KMS-11 (cell line): ENCODE measurements at regions not wholly inside any gene's neighbourhood (a gene's known extent, or its start where the extent isn't known, plus 50 kb on each side); places are given as distances from the start of the nearest gene placed in this dataset.
A peak's percentile ranks its signal among the peaks of the same experiment; 100 is the strongest.

ENCODE experiments used
- H2AFZ ChIP-seq: fragments of 200-600 bp; sonication (generic); 2 replicates; pipeline ENCODE4 v1.6.1; 2016; ENCODE audit warnings: antibody characterized with exemption, mixed run types, low read depth
- H3K27ac ChIP-seq: fragments of 200-600 bp; sonication (generic); 2 replicates; pipeline ENCODE4 v1.6.1; 2016; ENCODE audit warnings: mild to moderate bottlenecking, mixed run types
- H3K27me3 ChIP-seq: fragments of 200-600 bp; sonication (generic); 2 replicates; pipeline ENCODE4 v1.6.1; 2017; ENCODE audit warnings: mild to moderate bottlenecking, low read depth, mixed run types, moderate library complexity; ENCODE audit not compliant: insufficient read depth
- H3K36me3 ChIP-seq: fragments of 200-600 bp; sonication (generic); 2 replicates; pipeline ENCODE4 v1.6.1; 2017; ENCODE audit warnings: mild to moderate bottlenecking, mixed run types; ENCODE audit not compliant: insufficient read depth
- H3K4me1 ChIP-seq: fragments of 200-600 bp; sonication (generic); 2 replicates; pipeline ENCODE4 v1.6.1; 2016; ENCODE audit warnings: mild to moderate bottlenecking, low read depth, mixed run types; ENCODE audit not compliant: poor library complexity, severe bottlenecking
- H3K4me2 ChIP-seq: fragments of 200-600 bp; sonication (generic); 2 replicates; pipeline ENCODE4 v1.7.0; 2016; ENCODE audit warnings: mild to moderate bottlenecking, mixed run types
- H3K4me3 ChIP-seq: fragments of 200-600 bp; sonication (generic); IDR thresholded peaks from 2 replicates; pipeline ENCODE4 v1.6.1; 2017; ENCODE audit warnings: low read depth, low read length, mixed read lengths; ENCODE audit not compliant: insufficient read depth
- H3K79me2 ChIP-seq: fragments of 200-600 bp; sonication (generic); 2 replicates; pipeline ENCODE4 v1.6.1; 2016; ENCODE audit warnings: low read depth, mixed run types; ENCODE audit not compliant: insufficient read depth
- H3K9ac ChIP-seq: fragments of 200-600 bp; sonication (generic); 2 replicates; pipeline ENCODE4 v1.6.1; 2016; ENCODE audit warnings: mild to moderate bottlenecking, mixed run types
- H4K20me1 ChIP-seq: fragments of 200-600 bp; sonication (generic); 2 replicates; pipeline ENCODE4 v1.6.1; 2016; ENCODE audit warnings: mild to moderate bottlenecking, mixed run types; ENCODE audit not compliant: insufficient read depth
- TF ChIP-seq, protein P1 (sequence below): fragments of 200-600 bp; sonication (generic); conservative IDR thresholded peaks from 2 replicates; pipeline ENCODE4 v1.6.1; 2017; ENCODE audit warnings: low read depth, mild to moderate bottlenecking, antibody characterized with exemption, low read length, moderate library complexity, mixed read lengths

DNA sequence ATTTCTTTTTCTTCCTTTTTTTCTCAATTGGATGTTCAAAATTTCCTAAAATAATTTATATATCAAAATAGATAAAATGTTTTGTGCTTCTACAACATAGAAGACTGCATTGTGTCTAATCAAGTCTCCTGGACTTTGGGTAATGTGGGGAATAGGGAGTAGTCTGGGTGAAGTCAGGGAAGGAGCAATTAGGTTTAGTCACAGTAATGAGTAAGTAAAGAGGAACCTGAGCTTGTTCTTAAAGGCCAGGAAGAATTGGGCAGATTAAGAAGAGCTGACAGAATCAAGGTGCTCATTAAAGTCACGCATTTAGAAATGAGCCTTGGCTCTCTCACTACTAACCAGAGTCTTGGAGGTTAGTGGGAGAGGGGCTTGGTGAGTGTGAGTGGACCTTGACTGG lies 233.3 kb upstream of the SSTR1 start:
- Histone ChIP-seq H3K27ac (no peak overlapping the region), H2AFZ (no peak overlapping the region), H3K79me2 (no peaks in the 10 kb centered on the region), H3K36me3 (no peaks in the 10 kb centered on the region), H3K27me3 (no peaks in the 10 kb centered on the region), H3K4me1 (peaks cover 6% of the 10 kb centered on the region), H3K9ac (no peak overlapping the region), H4K20me1 (no peaks in the 10 kb centered on the region), H3K4me3 (no peak overlapping the region), H3K4me2 (no peak overlapping the region)
- TF ChIP-seq, protein P1, sequence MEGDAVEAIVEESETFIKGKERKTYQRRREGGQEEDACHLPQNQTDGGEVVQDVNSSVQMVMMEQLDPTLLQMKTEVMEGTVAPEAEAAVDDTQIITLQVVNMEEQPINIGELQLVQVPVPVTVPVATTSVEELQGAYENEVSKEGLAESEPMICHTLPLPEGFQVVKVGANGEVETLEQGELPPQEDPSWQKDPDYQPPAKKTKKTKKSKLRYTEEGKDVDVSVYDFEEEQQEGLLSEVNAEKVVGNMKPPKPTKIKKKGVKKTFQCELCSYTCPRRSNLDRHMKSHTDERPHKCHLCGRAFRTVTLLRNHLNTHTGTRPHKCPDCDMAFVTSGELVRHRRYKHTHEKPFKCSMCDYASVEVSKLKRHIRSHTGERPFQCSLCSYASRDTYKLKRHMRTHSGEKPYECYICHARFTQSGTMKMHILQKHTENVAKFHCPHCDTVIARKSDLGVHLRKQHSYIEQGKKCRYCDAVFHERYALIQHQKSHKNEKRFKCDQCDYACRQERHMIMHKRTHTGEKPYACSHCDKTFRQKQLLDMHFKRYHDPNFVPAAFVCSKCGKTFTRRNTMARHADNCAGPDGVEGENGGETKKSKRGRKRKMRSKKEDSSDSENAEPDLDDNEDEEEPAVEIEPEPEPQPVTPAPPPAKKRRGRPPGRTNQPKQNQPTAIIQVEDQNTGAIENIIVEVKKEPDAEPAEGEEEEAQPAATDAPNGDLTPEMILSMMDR: no peak

- Histone ChIP-seq H4K20me1 (no peaks in the 10 kb centered on the region), H3K36me3 (no peaks in the 10 kb centered on the region), H3K9ac (no peak overlapping the region), H3K27ac (no peak overlapping the region), H3K4me1 (no peaks in the 10 kb centered on the region), H3K4me3 (no peak overlapping the region), H3K4me2 (no peak overlapping the region), H3K27me3 (no peaks in the 10 kb centered on the region), H2AFZ (no peak overlapping the region), H3K79me2 (no peaks in the 10 kb centered on the region)
- TF ChIP-seq, protein P1: no peak
Observed at GRCh38 chr14:37977481-37977880, 230.2 kb upstream of the SSTR1 start.

GRCh38 chr14:37985826-37986470 lies 221.8 kb upstream of the SSTR1 start:
- Histone ChIP-seq H3K4me3 (no peak overlapping the region), H3K4me1 (no peaks in the 10 kb centered on the region), H3K4me2 (no peak overlapping the region), H2AFZ (no peak overlapping the region), H3K27ac (no peak overlapping the region), H3K36me3 (no peaks in the 10 kb centered on the region), H4K20me1 (no peaks in the 10 kb centered on the region), H3K27me3 (no peaks in the 10 kb centered on the region), H3K79me2 (no peaks in the 10 kb centered on the region), H3K9ac (no peak overlapping the region)
- TF ChIP-seq, protein P1: peak; percentile 61

- no peaks in the 10 kb centered on the region for H3K4me1 ChIP-seq
- TF ChIP-seq, protein P1: no peak
Observed at GRCh38 chr14:37988472-37988871, 219.2 kb upstream of the SSTR1 start.

More at GRCh38 chr14:37988472-37988871, 219.2 kb upstream of the SSTR1 start:
- Histone ChIP-seq H3K4me2 (no peak overlapping the region), H3K27me3 (no peaks in the 10 kb centered on the region), H3K9ac (no peak overlapping the region), H3K4me3 (no peak overlapping the region), H3K27ac (no peak overlapping the region), H4K20me1 (no peaks in the 10 kb centered on the region), H3K79me2 (no peaks in the 10 kb centered on the region), H2AFZ (no peak overlapping the region), H3K36me3 (no peaks in the 10 kb centered on the region)
